WTC11 (cell line): ENCODE measurements at regions not wholly inside any gene's neighbourhood (a gene's known extent, or its start where the extent isn't known, plus 50 kb on each side); places are given as distances from the start of the nearest gene placed in this dataset.

Experiments used
- ATAC-seq: fragments of 200-7000 bp; cut with Tn5 transposase; 2 replicates; pipeline ENCODE4 v1.10.0; 2021; ENCODE audit warnings: mild to moderate bottlenecking, moderate library complexity
- CTCF ChIA-PET: fragments of 300-600 bp; sonication (Branson Sonifier 250); formaldehyde crosslinking; loops from one replicate; lab custom pipeline; 2021; ENCODE audit warnings: antibody characterized with exemption; lab: Charles Lee
- POLR2A ChIA-PET: fragments of 350-600 bp; sonication (Branson Sonifier 250); formaldehyde crosslinking; loops from one replicate; lab custom pipeline; 2021; ENCODE audit warnings: antibody characterized with exemption; lab: Charles Lee
- DNase-seq: peaks from one replicate; pipeline ENCODE4 v3.0.0; 2021; ENCODE audit warnings: low spot score
- H3K27ac Mint-ChIP-seq: 2 replicates; pipeline ENCODE4 v1.8.0; 2021; ENCODE audit warnings: mixed read lengths
- H3K27me3 Mint-ChIP-seq: 2 replicates; pipeline ENCODE4 v1.8.0; 2021; ENCODE audit warnings: low read depth, mild to moderate bottlenecking, moderate library complexity, mixed read lengths
- H3K36me3 Mint-ChIP-seq: 2 replicates; pipeline ENCODE4 v1.8.0; 2021; ENCODE audit warnings: mixed read lengths
- H3K4me1 Mint-ChIP-seq: 2 replicates; pipeline ENCODE4 v1.8.0; 2022; ENCODE audit warnings: mixed read lengths
- H3K4me3 Mint-ChIP-seq: 2 replicates; pipeline ENCODE4 v1.8.0; 2021; ENCODE audit warnings: mild to moderate bottlenecking, moderate library complexity, mixed read lengths
- H3K9me3 Mint-ChIP-seq: 2 replicates; pipeline ENCODE4 v1.8.0; 2021; ENCODE audit warnings: mixed read lengths
- ATF1 ChIP-seq: sonication (generic); formaldehyde crosslinking; IDR thresholded peaks from 2 replicates; pipeline ENCODE4 v1.8.1; 2023; ENCODE audit warnings: mild to moderate bottlenecking, moderate library complexity, missing genetic modification reagents
- CREM ChIP-seq: sonication (generic); formaldehyde crosslinking; IDR thresholded peaks from 2 replicates; pipeline ENCODE4 v1.8.1; 2022; ENCODE audit warnings: mild to moderate bottlenecking, missing genetic modification reagents, moderate library complexity
- FOXP1 ChIP-seq: sonication (generic); formaldehyde crosslinking; IDR thresholded peaks from 2 replicates; pipeline ENCODE4 v1.8.0; 2022; ENCODE audit warnings: missing genetic modification reagents, mild to moderate bottlenecking, moderate library complexity, borderline replicate concordance
- HMGA2 ChIP-seq: fragments of 250-450 bp; sonication (Bioruptor Pico); IDR thresholded peaks from 2 replicates; pipeline ENCODE4 v1.4.0; 2021; ENCODE audit warnings: mild to moderate bottlenecking, moderate library complexity
- JAZF1 ChIP-seq: fragments of 250-450 bp; sonication (Bioruptor Pico); IDR thresholded peaks from 2 replicates; pipeline ENCODE4 v1.9.0; 2021; ENCODE audit warnings: moderate library complexity, mild to moderate bottlenecking, inconsistent platforms
- KAT7 ChIP-seq: sonication (generic); formaldehyde crosslinking; IDR thresholded peaks from 2 replicates; pipeline ENCODE4 v1.8.1; 2023; ENCODE audit warnings: missing genetic modification reagents, mild to moderate bottlenecking, borderline replicate concordance
- SMAD4 ChIP-seq: sonication (generic); formaldehyde crosslinking; IDR thresholded peaks from 2 replicates; pipeline ENCODE4 v1.8.0; 2022; ENCODE audit warnings: mild to moderate bottlenecking, missing genetic modification reagents
- SP1 ChIP-seq: sonication (generic); formaldehyde crosslinking; conservative IDR thresholded peaks from 2 replicates; pipeline ENCODE4 v1.8.1; 2022; ENCODE audit warnings: missing genetic modification reagents
- TEAD1 ChIP-seq: sonication (generic); formaldehyde crosslinking; IDR thresholded peaks from 2 replicates; pipeline ENCODE4 v1.8.0; 2022; ENCODE audit warnings: mild to moderate bottlenecking, missing genetic modification reagents
- TEAD4 ChIP-seq: sonication (generic); formaldehyde crosslinking; IDR thresholded peaks from 2 replicates; pipeline ENCODE4 v1.8.0; 2022; ENCODE audit warnings: mild to moderate bottlenecking, missing genetic modification reagents
- ZNF121 ChIP-seq: sonication (generic); formaldehyde crosslinking; IDR thresholded peaks from 2 replicates; pipeline ENCODE4 v1.8.0; 2023; ENCODE audit warnings: missing genetic modification reagents
- ZNF396 ChIP-seq: fragments of 250-450 bp; sonication (Bioruptor Pico); IDR thresholded peaks from 2 replicates; pipeline ENCODE4 v1.8.0; 2021; ENCODE audit warnings: mild to moderate bottlenecking, moderate library complexity, borderline replicate concordance
- TF ChIP-seq, protein P1 (sequence below): sonication (generic); formaldehyde crosslinking; IDR thresholded peaks from 2 replicates; pipeline ENCODE4 v1.8.0; 2023; ENCODE audit warnings: missing genetic modification reagents, mild to moderate bottlenecking, borderline replicate concordance
- TF ChIP-seq, protein P2 (sequence below): sonication (generic); formaldehyde crosslinking; IDR thresholded peaks from 2 replicates; pipeline ENCODE4 v1.8.1; 2022; ENCODE audit warnings: low read depth, mild to moderate bottlenecking, moderate library complexity, missing genetic modification reagents, borderline replicate concordance
- TF ChIP-seq, protein P3 (sequence below): fragments of 250-450 bp; sonication (Bioruptor Pico); IDR thresholded peaks from 2 replicates; pipeline ENCODE4 v2.1.2; 2022; ENCODE audit warnings: mild to moderate bottlenecking, moderate library complexity
- TF ChIP-seq, protein P4 (sequence below): fragments of 250-450 bp; sonication (Bioruptor Pico); IDR thresholded peaks from 2 replicates; pipeline ENCODE4 v1.9.0; 2021; ENCODE audit warnings: mild to moderate bottlenecking
- TF ChIP-seq, protein P5 (sequence below): sonication (generic); formaldehyde crosslinking; IDR thresholded peaks from 2 replicates; pipeline ENCODE4 v1.8.1; 2023; ENCODE audit warnings: mild to moderate bottlenecking, missing genetic modification reagents, moderate library complexity
- TF ChIP-seq, protein P6 (sequence below): sonication (generic); formaldehyde crosslinking; IDR thresholded peaks from 2 replicates; pipeline ENCODE4 v1.8.1; 2022; ENCODE audit warnings: missing genetic modification reagents, borderline replicate concordance
- TF ChIP-seq, protein P7 (sequence below): sonication (generic); formaldehyde crosslinking; conservative IDR thresholded peaks from 2 replicates; pipeline ENCODE4 v1.8.1; 2022; ENCODE audit warnings: mild to moderate bottlenecking, missing genetic modification reagents
- TF ChIP-seq, protein P8 (sequence below): sonication (generic); formaldehyde crosslinking; IDR thresholded peaks from 2 replicates; pipeline ENCODE4 v1.8.0; 2022; ENCODE audit warnings: mild to moderate bottlenecking, missing genetic modification reagents
- TF ChIP-seq, protein P9 (sequence below): sonication (generic); formaldehyde crosslinking; IDR thresholded peaks from 2 replicates; pipeline ENCODE4 v1.8.1; 2022; ENCODE audit warnings: low read depth, missing genetic modification reagents, borderline replicate concordance

DNA sequence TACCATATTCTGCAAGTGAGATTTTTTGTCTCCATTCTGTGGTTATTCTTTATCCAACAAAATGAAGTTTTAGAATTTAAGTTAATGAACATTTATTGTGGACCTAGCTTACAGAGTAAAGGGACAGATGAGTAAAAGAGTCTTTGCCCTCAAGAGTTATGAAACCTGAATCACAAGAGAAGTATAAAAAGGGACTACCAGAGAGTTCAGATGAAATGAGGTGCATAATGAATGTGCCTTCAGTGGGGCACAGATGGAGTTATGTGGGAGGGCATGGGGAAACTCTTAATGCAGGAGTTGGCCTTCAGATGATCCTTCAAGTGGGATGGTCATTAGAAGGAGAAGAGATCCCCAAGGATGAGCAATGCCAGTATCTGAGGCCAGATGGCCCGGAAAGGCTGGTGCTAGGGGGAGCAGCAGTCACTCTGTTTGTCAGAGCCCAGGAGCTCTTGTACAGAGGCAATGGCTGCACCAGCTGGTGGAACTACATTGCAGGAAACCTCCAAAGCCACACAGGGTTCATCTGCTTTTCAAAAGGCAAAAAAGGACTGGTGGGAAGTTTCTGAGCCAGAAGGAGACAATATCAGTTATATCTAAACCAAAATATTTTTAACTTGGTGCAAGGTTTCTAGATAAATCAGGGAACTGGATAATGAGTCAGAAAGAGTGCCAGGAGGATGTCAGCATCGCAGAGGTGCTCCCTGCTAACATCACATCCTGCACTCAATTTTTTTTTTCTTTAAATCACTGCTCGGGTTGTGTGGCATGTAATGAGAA, 162.0 kb downstream of the KLF6 start (continued):
- TF ChIP-seq, protein P1, sequence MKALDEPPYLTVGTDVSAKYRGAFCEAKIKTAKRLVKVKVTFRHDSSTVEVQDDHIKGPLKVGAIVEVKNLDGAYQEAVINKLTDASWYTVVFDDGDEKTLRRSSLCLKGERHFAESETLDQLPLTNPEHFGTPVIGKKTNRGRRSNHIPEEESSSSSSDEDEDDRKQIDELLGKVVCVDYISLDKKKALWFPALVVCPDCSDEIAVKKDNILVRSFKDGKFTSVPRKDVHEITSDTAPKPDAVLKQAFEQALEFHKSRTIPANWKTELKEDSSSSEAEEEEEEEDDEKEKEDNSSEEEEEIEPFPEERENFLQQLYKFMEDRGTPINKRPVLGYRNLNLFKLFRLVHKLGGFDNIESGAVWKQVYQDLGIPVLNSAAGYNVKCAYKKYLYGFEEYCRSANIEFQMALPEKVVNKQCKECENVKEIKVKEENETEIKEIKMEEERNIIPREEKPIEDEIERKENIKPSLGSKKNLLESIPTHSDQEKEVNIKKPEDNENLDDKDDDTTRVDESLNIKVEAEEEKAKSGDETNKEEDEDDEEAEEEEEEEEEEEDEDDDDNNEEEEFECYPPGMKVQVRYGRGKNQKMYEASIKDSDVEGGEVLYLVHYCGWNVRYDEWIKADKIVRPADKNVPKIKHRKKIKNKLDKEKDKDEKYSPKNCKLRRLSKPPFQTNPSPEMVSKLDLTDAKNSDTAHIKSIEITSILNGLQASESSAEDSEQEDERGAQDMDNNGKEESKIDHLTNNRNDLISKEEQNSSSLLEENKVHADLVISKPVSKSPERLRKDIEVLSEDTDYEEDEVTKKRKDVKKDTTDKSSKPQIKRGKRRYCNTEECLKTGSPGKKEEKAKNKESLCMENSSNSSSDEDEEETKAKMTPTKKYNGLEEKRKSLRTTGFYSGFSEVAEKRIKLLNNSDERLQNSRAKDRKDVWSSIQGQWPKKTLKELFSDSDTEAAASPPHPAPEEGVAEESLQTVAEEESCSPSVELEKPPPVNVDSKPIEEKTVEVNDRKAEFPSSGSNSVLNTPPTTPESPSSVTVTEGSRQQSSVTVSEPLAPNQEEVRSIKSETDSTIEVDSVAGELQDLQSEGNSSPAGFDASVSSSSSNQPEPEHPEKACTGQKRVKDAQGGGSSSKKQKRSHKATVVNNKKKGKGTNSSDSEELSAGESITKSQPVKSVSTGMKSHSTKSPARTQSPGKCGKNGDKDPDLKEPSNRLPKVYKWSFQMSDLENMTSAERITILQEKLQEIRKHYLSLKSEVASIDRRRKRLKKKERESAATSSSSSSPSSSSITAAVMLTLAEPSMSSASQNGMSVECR (CRISPR knock-in tag): no peak

DNA sequence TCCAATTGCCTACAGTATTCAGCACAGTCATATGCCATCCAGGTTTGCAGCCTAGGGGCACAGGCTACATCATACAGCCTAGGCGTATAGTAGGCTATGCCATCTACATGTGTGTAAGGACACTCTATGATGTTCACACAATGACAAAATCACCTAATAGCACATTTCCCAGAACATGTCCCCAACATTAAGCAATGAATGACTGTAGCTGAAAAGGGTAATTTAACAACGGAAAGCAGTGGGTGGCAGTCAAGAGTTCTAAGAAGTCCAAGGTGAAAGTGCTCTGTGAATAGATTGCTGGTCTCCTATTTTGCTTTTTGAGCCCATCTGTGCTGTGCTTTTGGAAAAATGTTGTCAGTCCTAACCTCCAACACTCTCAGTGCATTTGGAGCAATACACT, 162.6 kb downstream of the KLF6 start:
- ChIA-PET POLR2A (no interaction called here), CTCF (no interaction called here)
- no peak for ATAC-seq

DNA sequence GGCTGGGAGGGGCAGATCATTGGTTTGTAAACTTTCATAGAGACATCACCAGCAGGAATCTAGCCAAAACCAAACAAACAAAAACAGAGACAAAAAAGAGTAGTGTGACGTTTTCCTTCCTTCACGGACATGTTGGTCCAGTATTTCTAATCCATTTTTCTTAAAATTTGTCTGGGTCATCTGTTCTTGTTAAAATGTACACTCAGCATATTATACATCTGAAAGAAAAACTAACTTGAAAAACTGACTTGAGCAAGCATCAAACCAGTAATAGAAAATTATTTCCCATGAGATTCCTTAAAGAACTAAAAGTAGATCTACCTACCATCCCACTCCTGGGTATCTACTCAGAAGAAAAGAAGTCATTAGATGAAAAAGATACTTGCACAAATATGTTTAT, 164.2 kb downstream of the KLF6 start:
- CTCF ChIA-PET: interaction anchor here (0.6 kb wide), 1 partner anchor 168 kb away, joined by 3 read pairs; no protein-coding TSS in a partner anchor
- POLR2A ChIA-PET: no interaction called here
- no peak overlapping the region for H3K27ac Mint-ChIP-seq
- DNase-seq: no peak
- ATAC-seq: no peak
- H3K4me3 Mint-ChIP-seq: no peak overlapping the region
- peaks cover 3% of the 10 kb centered on the region; the same call in 1 of the 2 replicates for H3K27me3 Mint-ChIP-seq
- H3K9me3 Mint-ChIP-seq: peaks cover 55% of the 10 kb centered on the region
- peaks cover 33% of the 10 kb centered on the region for H3K4me1 Mint-ChIP-seq
- H3K36me3 Mint-ChIP-seq: peaks cover 48% of the 10 kb centered on the region
- TF ChIP-seq, protein P2, sequence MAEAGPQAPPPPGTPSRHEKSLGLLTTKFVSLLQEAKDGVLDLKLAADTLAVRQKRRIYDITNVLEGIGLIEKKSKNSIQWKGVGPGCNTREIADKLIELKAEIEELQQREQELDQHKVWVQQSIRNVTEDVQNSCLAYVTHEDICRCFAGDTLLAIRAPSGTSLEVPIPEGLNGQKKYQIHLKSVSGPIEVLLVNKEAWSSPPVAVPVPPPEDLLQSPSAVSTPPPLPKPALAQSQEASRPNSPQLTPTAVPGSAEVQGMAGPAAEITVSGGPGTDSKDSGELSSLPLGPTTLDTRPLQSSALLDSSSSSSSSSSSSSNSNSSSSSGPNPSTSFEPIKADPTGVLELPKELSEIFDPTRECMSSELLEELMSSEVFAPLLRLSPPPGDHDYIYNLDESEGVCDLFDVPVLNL: no peak
- TF ChIP-seq TEAD4 (CRISPR knock-in tag): no peak
- TF ChIP-seq, protein P3, sequence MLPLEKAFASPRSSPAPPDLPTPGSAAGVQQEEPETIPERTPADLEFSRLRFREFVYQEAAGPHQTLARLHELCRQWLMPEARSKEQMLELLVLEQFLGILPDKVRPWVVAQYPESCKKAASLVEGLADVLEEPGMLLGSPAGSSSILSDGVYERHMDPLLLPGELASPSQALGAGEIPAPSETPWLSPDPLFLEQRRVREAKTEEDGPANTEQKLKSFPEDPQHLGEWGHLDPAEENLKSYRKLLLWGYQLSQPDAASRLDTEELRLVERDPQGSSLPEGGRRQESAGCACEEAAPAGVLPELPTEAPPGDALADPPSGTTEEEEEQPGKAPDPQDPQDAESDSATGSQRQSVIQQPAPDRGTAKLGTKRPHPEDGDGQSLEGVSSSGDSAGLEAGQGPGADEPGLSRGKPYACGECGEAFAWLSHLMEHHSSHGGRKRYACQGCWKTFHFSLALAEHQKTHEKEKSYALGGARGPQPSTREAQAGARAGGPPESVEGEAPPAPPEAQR (CRISPR knock-in tag): no peak
- TF ChIP-seq, protein P4, sequence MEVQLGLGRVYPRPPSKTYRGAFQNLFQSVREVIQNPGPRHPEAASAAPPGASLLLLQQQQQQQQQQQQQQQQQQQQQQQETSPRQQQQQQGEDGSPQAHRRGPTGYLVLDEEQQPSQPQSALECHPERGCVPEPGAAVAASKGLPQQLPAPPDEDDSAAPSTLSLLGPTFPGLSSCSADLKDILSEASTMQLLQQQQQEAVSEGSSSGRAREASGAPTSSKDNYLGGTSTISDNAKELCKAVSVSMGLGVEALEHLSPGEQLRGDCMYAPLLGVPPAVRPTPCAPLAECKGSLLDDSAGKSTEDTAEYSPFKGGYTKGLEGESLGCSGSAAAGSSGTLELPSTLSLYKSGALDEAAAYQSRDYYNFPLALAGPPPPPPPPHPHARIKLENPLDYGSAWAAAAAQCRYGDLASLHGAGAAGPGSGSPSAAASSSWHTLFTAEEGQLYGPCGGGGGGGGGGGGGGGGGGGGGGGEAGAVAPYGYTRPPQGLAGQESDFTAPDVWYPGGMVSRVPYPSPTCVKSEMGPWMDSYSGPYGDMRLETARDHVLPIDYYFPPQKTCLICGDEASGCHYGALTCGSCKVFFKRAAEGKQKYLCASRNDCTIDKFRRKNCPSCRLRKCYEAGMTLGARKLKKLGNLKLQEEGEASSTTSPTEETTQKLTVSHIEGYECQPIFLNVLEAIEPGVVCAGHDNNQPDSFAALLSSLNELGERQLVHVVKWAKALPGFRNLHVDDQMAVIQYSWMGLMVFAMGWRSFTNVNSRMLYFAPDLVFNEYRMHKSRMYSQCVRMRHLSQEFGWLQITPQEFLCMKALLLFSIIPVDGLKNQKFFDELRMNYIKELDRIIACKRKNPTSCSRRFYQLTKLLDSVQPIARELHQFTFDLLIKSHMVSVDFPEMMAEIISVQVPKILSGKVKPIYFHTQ (CRISPR knock-in tag): no peak
- TF ChIP-seq KAT7 (CRISPR knock-in tag): no peak

More for the DNA sequence above, 162.6 kb downstream of the KLF6 start:
- Mint-ChIP-seq H3K36me3 (peaks cover 34% of the 10 kb centered on the region), H3K4me1 (peaks cover 35% of the 10 kb centered on the region), H3K4me3 (no peak overlapping the region), H3K9me3 (peaks cover 42% of the 10 kb centered on the region)
- TF ChIP-seq TEAD1 (CRISPR knock-in tag) (no peak), ZNF121 (CRISPR knock-in tag) (no peak), HMGA2 (CRISPR knock-in tag) (no peak), FOXP1 (no peak), ZNF396 (CRISPR knock-in tag) (no peak), ATF1 (no peak), SMAD4 (CRISPR knock-in tag) (no peak), JAZF1 (CRISPR knock-in tag) (no peak), SP1 (CRISPR knock-in tag) (no peak), CREM (CRISPR knock-in tag) (no peak), KAT7 (CRISPR knock-in tag) (no peak)
- TF ChIP-seq, protein P5, sequence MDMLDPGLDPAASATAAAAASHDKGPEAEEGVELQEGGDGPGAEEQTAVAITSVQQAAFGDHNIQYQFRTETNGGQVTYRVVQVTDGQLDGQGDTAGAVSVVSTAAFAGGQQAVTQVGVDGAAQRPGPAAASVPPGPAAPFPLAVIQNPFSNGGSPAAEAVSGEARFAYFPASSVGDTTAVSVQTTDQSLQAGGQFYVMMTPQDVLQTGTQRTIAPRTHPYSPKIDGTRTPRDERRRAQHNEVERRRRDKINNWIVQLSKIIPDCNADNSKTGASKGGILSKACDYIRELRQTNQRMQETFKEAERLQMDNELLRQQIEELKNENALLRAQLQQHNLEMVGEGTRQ: no peak
- TF ChIP-seq, protein P6, sequence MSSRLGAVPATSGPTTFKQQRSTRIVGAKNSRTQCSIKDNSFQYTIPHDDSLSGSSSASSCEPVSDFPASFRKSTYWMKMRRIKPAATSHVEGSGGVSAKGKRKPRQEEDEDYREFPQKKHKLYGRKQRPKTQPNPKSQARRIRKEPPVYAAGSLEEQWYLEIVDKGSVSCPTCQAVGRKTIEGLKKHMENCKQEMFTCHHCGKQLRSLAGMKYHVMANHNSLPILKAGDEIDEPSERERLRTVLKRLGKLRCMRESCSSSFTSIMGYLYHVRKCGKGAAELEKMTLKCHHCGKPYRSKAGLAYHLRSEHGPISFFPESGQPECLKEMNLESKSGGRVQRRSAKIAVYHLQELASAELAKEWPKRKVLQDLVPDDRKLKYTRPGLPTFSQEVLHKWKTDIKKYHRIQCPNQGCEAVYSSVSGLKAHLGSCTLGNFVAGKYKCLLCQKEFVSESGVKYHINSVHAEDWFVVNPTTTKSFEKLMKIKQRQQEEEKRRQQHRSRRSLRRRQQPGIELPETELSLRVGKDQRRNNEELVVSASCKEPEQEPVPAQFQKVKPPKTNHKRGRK: no peak
- TF ChIP-seq, protein P7, sequence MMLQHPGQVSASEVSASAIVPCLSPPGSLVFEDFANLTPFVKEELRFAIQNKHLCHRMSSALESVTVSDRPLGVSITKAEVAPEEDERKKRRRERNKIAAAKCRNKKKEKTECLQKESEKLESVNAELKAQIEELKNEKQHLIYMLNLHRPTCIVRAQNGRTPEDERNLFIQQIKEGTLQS (CRISPR knock-in tag): no peak
- TF ChIP-seq, protein P8, sequence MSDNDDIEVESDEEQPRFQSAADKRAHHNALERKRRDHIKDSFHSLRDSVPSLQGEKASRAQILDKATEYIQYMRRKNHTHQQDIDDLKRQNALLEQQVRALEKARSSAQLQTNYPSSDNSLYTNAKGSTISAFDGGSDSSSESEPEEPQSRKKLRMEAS (CRISPR knock-in tag): no peak
- TF ChIP-seq, protein P9, sequence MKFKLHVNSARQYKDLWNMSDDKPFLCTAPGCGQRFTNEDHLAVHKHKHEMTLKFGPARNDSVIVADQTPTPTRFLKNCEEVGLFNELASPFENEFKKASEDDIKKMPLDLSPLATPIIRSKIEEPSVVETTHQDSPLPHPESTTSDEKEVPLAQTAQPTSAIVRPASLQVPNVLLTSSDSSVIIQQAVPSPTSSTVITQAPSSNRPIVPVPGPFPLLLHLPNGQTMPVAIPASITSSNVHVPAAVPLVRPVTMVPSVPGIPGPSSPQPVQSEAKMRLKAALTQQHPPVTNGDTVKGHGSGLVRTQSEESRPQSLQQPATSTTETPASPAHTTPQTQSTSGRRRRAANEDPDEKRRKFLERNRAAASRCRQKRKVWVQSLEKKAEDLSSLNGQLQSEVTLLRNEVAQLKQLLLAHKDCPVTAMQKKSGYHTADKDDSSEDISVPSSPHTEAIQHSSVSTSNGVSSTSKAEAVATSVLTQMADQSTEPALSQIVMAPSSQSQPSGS: no peak
- TF ChIP-seq, all 79 proteins: peak for 0
- H3K27ac Mint-ChIP-seq: no peak overlapping the region
- H3K27me3 Mint-ChIP-seq: peaks cover 3% of the 10 kb centered on the region; the same call in 1 of the 2 replicates
- no peak for DNase-seq
